ENCODE measurements at regions not wholly inside any gene's neighbourhood (a gene's known extent, or its start where the extent isn't known, plus 50 kb on each side); places are given as distances from the start of the nearest gene placed in this dataset.

DNA sequence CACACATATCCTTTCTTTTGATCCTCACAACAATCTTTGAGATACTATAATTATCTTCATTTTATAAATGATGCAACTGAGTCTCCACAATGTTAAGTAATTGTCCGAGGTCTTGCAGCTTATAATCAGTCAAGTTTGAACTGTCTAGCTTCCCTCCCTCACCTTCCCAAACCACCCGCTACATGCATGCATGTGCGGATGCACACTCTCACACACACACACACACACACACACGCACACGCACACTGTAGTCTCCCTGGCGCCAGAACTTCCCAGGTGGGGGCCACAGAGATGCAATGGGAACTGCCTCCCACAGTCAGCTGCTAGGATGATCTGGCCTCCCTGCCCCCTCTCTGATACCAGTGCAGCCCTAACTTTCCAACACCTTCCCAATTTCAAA, 501.3 kb downstream of the BUD13 start:
- no peak for DNase-seq (ENCODE audit: low spot score)
- Histone ChIP-seq H3K4me3 (no peak overlapping the region), H3K27me3 (replicated peaks; ENCODE audit: insufficient read depth) (no peaks in the 10 kb centered on the region), H3K27ac (no peak overlapping the region), H3K4me1 (replicated peaks) (no peaks in the 10 kb centered on the region), H3K9me3 (no peaks in the 10 kb centered on the region), H3K36me3 (no peaks in the 10 kb centered on the region)
- no peak for TF ChIP-seq POLR2AphosphoS5 (IDR thresholded peaks at IDR 0.05)
- intact Hi-C loops (cut with DNase I): no loop called here
- 67% methylated on average over 6 of the region's 6 CpGs for WGBS

DNA sequence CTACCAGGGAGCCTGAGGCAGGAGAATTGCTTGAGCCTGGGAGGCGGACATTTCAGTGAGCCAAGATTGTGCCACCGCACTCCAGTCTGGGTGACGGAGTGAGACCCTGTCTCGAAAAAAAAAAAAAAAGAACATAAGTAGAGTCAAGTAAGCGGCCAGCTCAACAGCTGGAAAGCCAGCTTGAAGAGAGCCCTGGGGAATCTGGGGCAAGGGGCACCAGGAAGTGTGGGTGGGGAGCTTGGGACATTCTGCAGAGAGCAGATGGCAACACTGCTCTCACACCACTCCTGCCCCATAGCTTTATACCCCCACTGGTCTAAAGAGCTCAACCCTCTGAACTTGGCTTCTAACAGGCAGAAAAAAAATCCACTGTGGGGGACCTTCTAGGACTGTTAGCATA, 505.6 kb downstream of the BUD13 start:
- no peak overlapping the region for H3K27ac ChIP-seq
- no peak for DNase-seq (ENCODE audit: low spot score)
- no peaks in the 10 kb centered on the region for H3K4me1 ChIP-seq (replicated peaks)
- TF ChIP-seq POLR2A (IDR thresholded peaks at IDR 0.05) (no peak), POLR2AphosphoS5 (IDR thresholded peaks at IDR 0.05) (no peak)
- TF ChIP-seq, protein P1, sequence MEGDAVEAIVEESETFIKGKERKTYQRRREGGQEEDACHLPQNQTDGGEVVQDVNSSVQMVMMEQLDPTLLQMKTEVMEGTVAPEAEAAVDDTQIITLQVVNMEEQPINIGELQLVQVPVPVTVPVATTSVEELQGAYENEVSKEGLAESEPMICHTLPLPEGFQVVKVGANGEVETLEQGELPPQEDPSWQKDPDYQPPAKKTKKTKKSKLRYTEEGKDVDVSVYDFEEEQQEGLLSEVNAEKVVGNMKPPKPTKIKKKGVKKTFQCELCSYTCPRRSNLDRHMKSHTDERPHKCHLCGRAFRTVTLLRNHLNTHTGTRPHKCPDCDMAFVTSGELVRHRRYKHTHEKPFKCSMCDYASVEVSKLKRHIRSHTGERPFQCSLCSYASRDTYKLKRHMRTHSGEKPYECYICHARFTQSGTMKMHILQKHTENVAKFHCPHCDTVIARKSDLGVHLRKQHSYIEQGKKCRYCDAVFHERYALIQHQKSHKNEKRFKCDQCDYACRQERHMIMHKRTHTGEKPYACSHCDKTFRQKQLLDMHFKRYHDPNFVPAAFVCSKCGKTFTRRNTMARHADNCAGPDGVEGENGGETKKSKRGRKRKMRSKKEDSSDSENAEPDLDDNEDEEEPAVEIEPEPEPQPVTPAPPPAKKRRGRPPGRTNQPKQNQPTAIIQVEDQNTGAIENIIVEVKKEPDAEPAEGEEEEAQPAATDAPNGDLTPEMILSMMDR (IDR thresholded peaks at IDR 0.05): no peak
- H3K36me3 ChIP-seq: no peaks in the 10 kb centered on the region
- no peaks in the 10 kb centered on the region for H3K27me3 ChIP-seq (replicated peaks; ENCODE audit: insufficient read depth)
- no peak overlapping the region for H3K4me3 ChIP-seq
- intact Hi-C loops (cut with DNase I): no loop called here
- WGBS: 92% methylated on average over 4 of the region's 5 CpGs
- no peaks in the 10 kb centered on the region for H3K9me3 ChIP-seq

DNA sequence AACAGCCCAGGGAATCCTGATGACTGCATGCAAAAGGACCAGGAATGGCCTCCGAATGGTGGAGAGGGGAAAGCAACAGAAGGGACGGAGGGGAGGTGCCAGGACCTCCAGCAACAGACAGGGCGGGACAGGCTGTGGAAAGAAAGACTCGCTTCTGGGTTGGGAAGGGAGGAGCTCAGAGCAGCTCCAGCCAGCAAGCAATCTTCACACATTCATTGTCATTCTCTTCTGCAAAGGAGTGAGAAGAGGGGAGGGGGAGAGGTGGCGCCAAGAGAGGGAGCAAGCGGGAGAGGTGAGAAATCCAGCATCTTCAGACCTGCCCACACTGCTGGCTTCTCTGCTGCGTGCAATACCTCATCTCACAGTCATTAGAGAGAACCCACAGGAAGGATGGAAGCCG, 509.0 kb downstream of the BUD13 start:
- no peaks in the 10 kb centered on the region for H3K4me1 ChIP-seq (replicated peaks)
- no peaks in the 10 kb centered on the region for H3K36me3 ChIP-seq
- no peak overlapping the region for H3K4me3 ChIP-seq
- H3K9me3 ChIP-seq: no peaks in the 10 kb centered on the region
- TF ChIP-seq, protein P1 (IDR thresholded peaks at IDR 0.05): no peak
- no peak for TF ChIP-seq POLR2A (IDR thresholded peaks at IDR 0.05)
- TF ChIP-seq POLR2AphosphoS5 (IDR thresholded peaks at IDR 0.05): no peak
- H3K27me3 ChIP-seq (replicated peaks; ENCODE audit: insufficient read depth): no peaks in the 10 kb centered on the region
- WGBS: 65% methylated on average over 8 of the region's 8 CpGs
- no peak overlapping the region for H3K27ac ChIP-seq
- DNase-seq (ENCODE audit: low spot score): no peak
- intact Hi-C loops (cut with DNase I): no loop called here

DNA sequence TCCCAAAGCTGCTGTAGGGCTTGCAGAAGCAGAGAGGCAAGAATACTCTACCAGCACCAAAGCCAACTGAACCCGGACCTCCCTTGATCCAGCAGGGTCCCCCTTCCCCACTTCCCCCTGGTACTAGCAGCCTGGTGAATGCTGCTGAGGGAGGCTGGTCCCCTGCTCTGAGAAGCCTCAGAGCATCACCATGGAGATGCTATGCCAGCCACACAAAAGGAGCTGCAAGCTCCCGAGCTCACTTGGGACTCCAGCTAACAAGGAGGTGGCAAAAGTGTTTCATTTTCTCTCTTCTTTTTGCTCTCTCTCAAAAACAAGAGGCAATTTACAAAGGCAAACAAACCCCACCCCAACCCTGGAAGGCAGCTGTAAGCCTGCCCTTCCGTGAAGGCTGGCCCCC, 509.8 kb downstream of the BUD13 start:
- WGBS: 56% methylated on average over 3 of the region's 3 CpGs

DNA sequence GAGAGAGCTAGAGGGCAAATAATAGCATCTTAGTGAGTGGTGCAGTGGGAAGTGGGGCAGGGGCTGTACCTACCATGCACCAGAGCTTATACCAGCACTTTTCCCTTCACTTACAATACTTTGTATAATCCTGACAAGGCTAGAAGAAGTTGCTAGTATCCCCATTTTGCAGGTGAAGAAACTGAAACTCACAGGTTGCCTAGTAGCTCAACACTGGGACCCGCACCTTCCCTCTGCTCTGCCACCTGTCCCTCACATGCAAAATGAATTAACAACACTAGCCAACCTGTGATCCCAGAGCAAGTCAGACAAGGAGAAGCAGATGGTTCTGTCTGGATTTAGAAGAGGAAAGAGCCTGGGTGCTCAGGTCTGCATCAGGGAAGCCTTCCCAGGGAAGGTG, 510.4 kb downstream of the BUD13 start:
- 94% methylated on average over 1 of the region's 1 CpG for WGBS
- Histone ChIP-seq H3K9me3 (no peaks in the 10 kb centered on the region), H3K4me1 (replicated peaks) (no peaks in the 10 kb centered on the region), H3K27ac (no peak overlapping the region), H3K27me3 (replicated peaks; ENCODE audit: insufficient read depth) (no peaks in the 10 kb centered on the region), H3K4me3 (no peak overlapping the region), H3K36me3 (no peaks in the 10 kb centered on the region)
- intact Hi-C loops (cut with DNase I): no loop called here
- no peak for DNase-seq (ENCODE audit: low spot score)
- no peak for TF ChIP-seq POLR2A (IDR thresholded peaks at IDR 0.05)
- TF ChIP-seq POLR2AphosphoS5 (IDR thresholded peaks at IDR 0.05): no peak
- TF ChIP-seq, protein P1 (IDR thresholded peaks at IDR 0.05): no peak

More for the DNA sequence above, 509.8 kb downstream of the BUD13 start:
- H3K27me3 ChIP-seq (replicated peaks; ENCODE audit: insufficient read depth): no peaks in the 10 kb centered on the region
- intact Hi-C loops (cut with DNase I): no loop called here
- no peak overlapping the region for H3K27ac ChIP-seq
- no peak overlapping the region for H3K4me3 ChIP-seq
- H3K36me3 ChIP-seq: no peaks in the 10 kb centered on the region
- no peaks in the 10 kb centered on the region for H3K4me1 ChIP-seq (replicated peaks)
- TF ChIP-seq, protein P1 (IDR thresholded peaks at IDR 0.05): no peak
- TF ChIP-seq POLR2A (IDR thresholded peaks at IDR 0.05) (no peak), POLR2AphosphoS5 (IDR thresholded peaks at IDR 0.05) (no peak)
- no peak for DNase-seq (ENCODE audit: low spot score)
- no peaks in the 10 kb centered on the region for H3K9me3 ChIP-seq

Measured in prostate gland (tissue), 2 donors.